ENCODE measurements at regions not wholly inside any gene's neighbourhood (a gene's known extent, or its start where the extent isn't known, plus 50 kb on each side); places are given as distances from the start of the nearest gene placed in this dataset.
"Not testable (repeated sequence)": the region's sequence is repeated elsewhere in the genome, so short reads cannot be mapped to it uniquely, and the experiment has no call there.

DNA sequence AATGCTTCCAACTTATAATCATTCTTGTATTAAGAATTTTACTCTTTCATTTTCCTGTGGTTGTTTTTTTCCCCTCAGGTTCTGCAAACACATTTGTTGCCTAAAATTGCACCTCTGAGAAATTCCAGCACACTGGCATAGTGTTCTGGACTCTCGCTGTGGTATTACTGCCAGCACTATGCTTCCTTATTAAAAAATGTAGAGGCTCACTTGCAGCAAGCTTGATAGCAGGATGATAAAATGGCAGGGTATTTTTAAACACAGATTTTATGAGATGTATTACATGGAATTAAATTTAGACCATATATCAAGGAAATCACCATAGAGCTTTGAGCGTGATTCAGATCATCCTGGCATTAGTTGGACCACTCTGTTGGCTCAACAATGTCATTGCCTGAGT lies 416.7 kb upstream of the AKR1E2 start:
- Histone ChIP-seq H3K4me1 (no peaks in the 10 kb centered on the region), H3K4me3 (no peak overlapping the region), H3K9me3 (no peaks in the 10 kb centered on the region), H3K27ac (no peak overlapping the region), H3K27me3 (no peaks in the 10 kb centered on the region), H3K36me3 (ENCODE audit: low read depth, missing control alignments) (no peaks in the 10 kb centered on the region)
- WGBS, 2 donors: 92 to 94% methylated on average over 2 of the region's 2 CpGs
- DNase-seq: no peak
- intact Hi-C loops (cut with DNase I; ENCODE audit: low total_unique reads): no loop called here
- no peak for TF ChIP-seq POLR2A (IDR thresholded peaks at IDR 0.05)

DNA sequence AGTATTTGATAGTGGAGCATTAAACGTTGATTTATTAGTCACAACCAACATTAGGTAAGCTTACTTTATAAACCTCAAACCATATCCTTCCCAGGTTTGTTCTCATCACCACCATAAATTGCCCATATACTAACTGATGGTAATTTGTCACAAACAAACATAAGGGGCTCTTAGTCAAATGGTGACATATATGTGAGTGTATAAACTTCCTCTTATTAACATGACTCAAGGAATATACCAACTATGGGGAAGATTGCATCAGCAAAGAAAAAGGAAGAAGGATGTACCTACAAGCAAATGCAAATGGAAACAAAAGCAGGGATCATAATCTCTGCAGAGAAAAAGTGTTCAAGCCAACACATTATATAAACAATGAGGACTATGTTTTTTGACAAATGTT lies 418.2 kb upstream of the AKR1E2 start:
- H3K27me3 ChIP-seq: no peaks in the 10 kb centered on the region
- H3K36me3 ChIP-seq (ENCODE audit: low read depth, missing control alignments): no peaks in the 10 kb centered on the region
- WGBS, 2 donors: 68 to 83% methylated on average over 1 of the region's 1 CpG
- intact Hi-C loops (cut with DNase I; ENCODE audit: low total_unique reads): no loop called here
- no peaks in the 10 kb centered on the region for H3K9me3 ChIP-seq
- no peak overlapping the region for H3K4me3 ChIP-seq
- DNase-seq: no peak
- H3K4me1 ChIP-seq: no peaks in the 10 kb centered on the region
- H3K27ac ChIP-seq: no peak overlapping the region
- TF ChIP-seq, protein P1, sequence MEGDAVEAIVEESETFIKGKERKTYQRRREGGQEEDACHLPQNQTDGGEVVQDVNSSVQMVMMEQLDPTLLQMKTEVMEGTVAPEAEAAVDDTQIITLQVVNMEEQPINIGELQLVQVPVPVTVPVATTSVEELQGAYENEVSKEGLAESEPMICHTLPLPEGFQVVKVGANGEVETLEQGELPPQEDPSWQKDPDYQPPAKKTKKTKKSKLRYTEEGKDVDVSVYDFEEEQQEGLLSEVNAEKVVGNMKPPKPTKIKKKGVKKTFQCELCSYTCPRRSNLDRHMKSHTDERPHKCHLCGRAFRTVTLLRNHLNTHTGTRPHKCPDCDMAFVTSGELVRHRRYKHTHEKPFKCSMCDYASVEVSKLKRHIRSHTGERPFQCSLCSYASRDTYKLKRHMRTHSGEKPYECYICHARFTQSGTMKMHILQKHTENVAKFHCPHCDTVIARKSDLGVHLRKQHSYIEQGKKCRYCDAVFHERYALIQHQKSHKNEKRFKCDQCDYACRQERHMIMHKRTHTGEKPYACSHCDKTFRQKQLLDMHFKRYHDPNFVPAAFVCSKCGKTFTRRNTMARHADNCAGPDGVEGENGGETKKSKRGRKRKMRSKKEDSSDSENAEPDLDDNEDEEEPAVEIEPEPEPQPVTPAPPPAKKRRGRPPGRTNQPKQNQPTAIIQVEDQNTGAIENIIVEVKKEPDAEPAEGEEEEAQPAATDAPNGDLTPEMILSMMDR (IDR thresholded peaks at IDR 0.05): no peak

DNA sequence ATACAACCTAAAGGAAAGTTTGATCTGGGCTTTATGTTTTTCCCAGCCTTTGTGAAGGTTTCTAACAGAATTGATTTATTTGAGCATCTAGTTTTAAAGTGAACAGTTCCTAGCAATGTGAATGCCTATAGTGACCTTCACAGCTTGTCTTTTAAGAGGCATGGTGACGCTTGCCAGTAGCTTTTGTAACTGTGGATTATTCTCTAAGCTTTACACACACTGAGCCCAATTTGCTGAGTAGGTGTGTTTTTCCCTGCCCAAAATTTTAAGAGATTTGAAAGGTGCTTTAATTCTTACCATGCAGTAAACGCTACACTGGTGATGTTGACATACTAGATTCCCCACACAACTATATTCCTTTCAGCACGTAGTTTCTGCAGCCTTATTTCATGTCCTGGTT lies 420.2 kb upstream of the AKR1E2 start:
- Histone ChIP-seq H3K36me3 (ENCODE audit: low read depth, missing control alignments) (no peaks in the 10 kb centered on the region), H3K27ac (no peak overlapping the region), H3K4me1 (no peaks in the 10 kb centered on the region), H3K9me3 (no peaks in the 10 kb centered on the region), H3K4me3 (no peak overlapping the region), H3K27me3 (no peaks in the 10 kb centered on the region)
- 92% methylated on average over 3 of the region's 3 CpGs for WGBS, 2 donors
- no peak for DNase-seq
- intact Hi-C loops (cut with DNase I; ENCODE audit: low total_unique reads): no loop called here
- TF ChIP-seq, protein P1 (IDR thresholded peaks at IDR 0.05): no peak
- no peak for TF ChIP-seq POLR2A (IDR thresholded peaks at IDR 0.05)

DNA sequence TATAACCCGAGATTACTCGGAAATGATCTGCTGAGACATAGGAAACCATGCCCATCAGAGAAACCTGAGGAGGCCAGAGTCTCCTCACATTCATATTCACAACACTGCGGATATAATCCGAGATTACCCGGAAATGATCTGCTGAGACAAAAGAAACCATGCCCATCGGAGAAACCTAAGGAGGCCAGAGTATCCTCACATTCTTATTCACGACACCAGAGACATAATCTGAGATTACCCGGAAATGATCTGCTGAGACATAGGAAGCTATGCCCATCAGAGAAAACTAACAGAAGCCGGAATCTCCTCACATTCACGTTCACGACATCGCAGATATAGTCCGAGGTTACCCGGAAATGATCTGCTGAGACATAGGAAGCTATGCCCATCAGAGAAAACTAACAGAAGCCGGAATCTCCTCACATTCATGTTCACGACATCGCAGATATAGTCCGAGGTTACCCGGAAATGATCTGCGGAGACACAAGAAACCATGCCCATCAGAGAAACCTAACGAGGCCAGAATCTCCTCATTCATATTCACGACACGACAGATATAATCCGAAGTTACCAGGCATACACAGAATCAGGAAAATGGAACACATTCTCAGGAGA lies 422.3 kb upstream of the AKR1E2 start:
- DNase-seq: peak; percentile 21
- H3K27ac ChIP-seq: no peak overlapping the region
- TF ChIP-seq, protein P1 (IDR thresholded peaks at IDR 0.05): no peak
- TF ChIP-seq POLR2A (IDR thresholded peaks at IDR 0.05): no peak
- peak overlapping the region; percentile 6 to 24 for H3K4me3 ChIP-seq
- H3K9me3 ChIP-seq: no peaks in the 10 kb centered on the region
- intact Hi-C loops (cut with DNase I; ENCODE audit: low total_unique reads): no loop called here
- no peaks in the 10 kb centered on the region for H3K27me3 ChIP-seq
- WGBS, 2 donors: 71 to 78% methylated on average over 24 of the region's 24 CpGs
- H3K4me1 ChIP-seq: no peaks in the 10 kb centered on the region
- no peaks in the 10 kb centered on the region for H3K36me3 ChIP-seq (ENCODE audit: low read depth, missing control alignments)

DNA sequence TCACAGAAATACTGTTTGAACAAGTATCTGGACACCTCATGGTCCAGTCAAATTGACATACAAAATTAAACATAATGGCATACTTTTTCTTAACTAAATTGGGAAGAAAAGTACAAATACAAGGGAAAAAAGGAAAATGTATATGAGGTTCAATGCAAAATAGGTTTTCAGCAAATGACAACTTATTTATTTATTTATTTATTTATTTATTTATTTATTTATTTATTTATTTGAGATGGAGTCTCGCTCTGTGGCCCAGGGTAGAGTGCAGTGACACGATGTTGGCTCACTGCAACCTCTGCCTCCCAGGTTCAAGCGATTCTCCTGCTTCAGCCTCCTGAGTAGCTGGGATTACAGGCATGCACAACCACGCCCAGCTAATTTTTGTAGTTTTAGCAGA lies 424.9 kb upstream of the AKR1E2 start:
- intact Hi-C loops (cut with DNase I; ENCODE audit: low total_unique reads); H3K4me1 ChIP-seq; DNase-seq; H3K4me3 ChIP-seq; H3K9me3 ChIP-seq; H3K36me3 ChIP-seq (ENCODE audit: low read depth, missing control alignments); H3K27me3 ChIP-seq; H3K27ac ChIP-seq: not testable (repeated sequence)
- WGBS, 2 donors: 96 to 97% methylated on average over 4 of the region's 4 CpGs

DNA sequence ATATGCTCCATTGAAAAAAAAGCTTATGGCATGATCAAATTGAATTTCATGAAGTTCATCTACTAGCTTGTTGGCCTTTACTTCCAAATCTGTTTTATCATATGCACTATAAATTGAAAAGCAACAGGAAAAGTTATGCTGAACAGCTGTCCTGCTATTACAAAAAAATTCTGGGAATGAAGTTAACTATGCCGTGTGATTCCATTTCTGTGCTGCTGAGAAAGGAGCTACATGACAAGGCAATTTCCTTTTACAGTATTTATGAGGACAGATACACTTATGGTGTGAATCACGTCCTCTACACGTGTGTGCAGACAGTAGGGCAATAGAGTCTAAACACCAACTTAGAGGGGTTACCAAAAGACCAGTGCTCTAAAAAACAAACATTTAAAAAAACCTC lies 426.5 kb upstream of the AKR1E2 start:
- intact Hi-C loops (cut with DNase I; ENCODE audit: low total_unique reads): no loop called here
- no peak overlapping the region for H3K27ac ChIP-seq

More for the DNA sequence above, 426.5 kb upstream of the AKR1E2 start:
- Histone ChIP-seq H3K4me1 (no peaks in the 10 kb centered on the region), H3K4me3 (no peak overlapping the region), H3K9me3 (no peaks in the 10 kb centered on the region), H3K27me3 (no peaks in the 10 kb centered on the region), H3K36me3 (ENCODE audit: low read depth, missing control alignments) (no peaks in the 10 kb centered on the region)
- no peak for DNase-seq
- 66 to 74% methylated on average over 3 of the region's 3 CpGs for WGBS, 2 donors
- TF ChIP-seq, protein P1 (IDR thresholded peaks at IDR 0.05): no peak
- TF ChIP-seq POLR2A (IDR thresholded peaks at IDR 0.05): no peak

All from testis (tissue), 2 donors.